ENCODE measurements at regions not wholly inside any gene's neighbourhood (a gene's known extent, or its start where the extent isn't known, plus 50 kb on each side); places are given as distances from the start of the nearest gene placed in this dataset.

- Histone ChIP-seq H3K4me3 (ENCODE audit: low read depth, low read length, poor library complexity, severe bottlenecking) (no peak overlapping the region), H3K27ac (ENCODE audit: low read depth, low read length, poor library complexity, severe bottlenecking) (no peak overlapping the region), H2AFZ (ENCODE audit: low read length) (no peak overlapping the region), H3K79me2 (ENCODE audit: insufficient read depth, low read depth, low read length) (no peaks in the 10 kb centered on the region), H3K9me3 (ENCODE audit: low read length) (no peaks in the 10 kb centered on the region), H3K4me2 (ENCODE audit: low read length) (no peak overlapping the region), H3K9me2 (ENCODE audit: insufficient read depth, low read length) (no peaks in the 10 kb centered on the region), H3K36me3 (ENCODE audit: insufficient read depth, low read length) (no peaks in the 10 kb centered on the region), H3K4me1 (ENCODE audit: insufficient read depth, low read length, poor library complexity, severe bottlenecking) (no peaks in the 10 kb centered on the region), H4K20me1 (ENCODE audit: insufficient read depth, low read length) (no peaks in the 10 kb centered on the region)
- CTCF ChIA-PET (ENCODE audit: unreplicated experiment), result no interaction called here
- intact Hi-C loops (cut with micrococcal nuclease; ENCODE audit: unreplicated experiment), result no loop called here
- POLR2A ChIA-PET, result no interaction called here
- DNase-seq (ENCODE audit: low spot score), result no peak
- no peak for TF ChIP-seq EZH2phosphoT487 (IDR thresholded peaks at IDR 0.05; ENCODE audit: borderline replicate concordance, low read depth, low read length)
- TF ChIP-seq, protein P1, sequence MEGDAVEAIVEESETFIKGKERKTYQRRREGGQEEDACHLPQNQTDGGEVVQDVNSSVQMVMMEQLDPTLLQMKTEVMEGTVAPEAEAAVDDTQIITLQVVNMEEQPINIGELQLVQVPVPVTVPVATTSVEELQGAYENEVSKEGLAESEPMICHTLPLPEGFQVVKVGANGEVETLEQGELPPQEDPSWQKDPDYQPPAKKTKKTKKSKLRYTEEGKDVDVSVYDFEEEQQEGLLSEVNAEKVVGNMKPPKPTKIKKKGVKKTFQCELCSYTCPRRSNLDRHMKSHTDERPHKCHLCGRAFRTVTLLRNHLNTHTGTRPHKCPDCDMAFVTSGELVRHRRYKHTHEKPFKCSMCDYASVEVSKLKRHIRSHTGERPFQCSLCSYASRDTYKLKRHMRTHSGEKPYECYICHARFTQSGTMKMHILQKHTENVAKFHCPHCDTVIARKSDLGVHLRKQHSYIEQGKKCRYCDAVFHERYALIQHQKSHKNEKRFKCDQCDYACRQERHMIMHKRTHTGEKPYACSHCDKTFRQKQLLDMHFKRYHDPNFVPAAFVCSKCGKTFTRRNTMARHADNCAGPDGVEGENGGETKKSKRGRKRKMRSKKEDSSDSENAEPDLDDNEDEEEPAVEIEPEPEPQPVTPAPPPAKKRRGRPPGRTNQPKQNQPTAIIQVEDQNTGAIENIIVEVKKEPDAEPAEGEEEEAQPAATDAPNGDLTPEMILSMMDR (conservative IDR thresholded peaks at IDR 0.05; ENCODE audit: low read length), result no peak
- BruUV-seq (replicated peaks), result no TSS peak
Observed at GRCh38 chr9:14978022-14979000, 68.1 kb upstream of the FREM1 start.

DNA sequence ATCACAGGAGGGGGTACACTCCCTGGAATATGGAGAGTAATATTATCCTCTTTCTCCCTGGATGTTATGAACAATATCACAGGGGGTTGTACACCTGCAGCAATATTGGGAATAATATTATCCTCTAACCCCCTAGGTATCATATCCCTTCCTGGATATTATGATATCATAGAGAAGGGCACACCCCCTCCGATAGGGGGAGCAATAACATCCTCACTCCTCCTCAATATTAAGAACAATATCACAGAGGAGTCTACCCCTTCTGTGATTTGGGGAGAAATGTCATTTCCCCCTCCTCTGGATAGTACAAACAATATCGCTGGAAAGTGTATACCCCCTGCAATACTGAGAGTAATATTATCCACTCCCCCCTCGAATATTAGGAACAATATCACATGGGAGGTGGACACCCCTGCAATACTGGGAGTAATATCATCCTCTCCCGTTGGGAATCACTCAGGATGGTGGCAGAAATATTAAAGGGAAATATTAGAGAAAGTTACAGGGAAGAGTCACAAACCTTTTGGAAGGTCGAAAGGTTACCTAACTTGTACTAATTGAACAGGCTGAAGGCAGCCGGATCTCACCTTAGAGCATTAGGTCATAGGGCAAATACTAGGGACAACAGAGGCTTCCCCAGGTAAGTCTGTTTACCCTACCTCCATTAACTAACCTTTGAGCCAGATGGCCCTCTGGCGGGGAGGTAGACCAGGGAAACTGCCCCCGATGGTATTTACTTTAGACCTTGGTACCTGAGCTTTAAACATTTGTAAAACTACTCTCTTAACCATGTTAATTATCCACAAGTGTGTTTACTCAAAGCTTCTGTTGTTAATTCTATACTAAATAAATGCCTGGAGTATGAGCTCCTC is 57.5 kb upstream of the FREM1 start:
- no peak overlapping the region for H3K27ac ChIP-seq (ENCODE audit: low read depth, low read length, poor library complexity, severe bottlenecking)
- H3K4me2 ChIP-seq (ENCODE audit: low read length), result no peak overlapping the region
- H3K4me3 ChIP-seq (ENCODE audit: low read depth, low read length, poor library complexity, severe bottlenecking), result no peak overlapping the region
- no peaks in the 10 kb centered on the region for H3K79me2 ChIP-seq (ENCODE audit: insufficient read depth, low read depth, low read length)
- no peak overlapping the region for H2AFZ ChIP-seq (ENCODE audit: low read length)
- POLR2A ChIA-PET, result no interaction called here
- no peaks in the 10 kb centered on the region for H3K9me3 ChIP-seq (ENCODE audit: low read length)
- CTCF ChIA-PET (ENCODE audit: unreplicated experiment), result no interaction called here
- intact Hi-C loops (cut with micrococcal nuclease; ENCODE audit: unreplicated experiment), result no loop called here
- no peaks in the 10 kb centered on the region for H3K9me2 ChIP-seq (ENCODE audit: insufficient read depth, low read length)
- no peaks in the 10 kb centered on the region for H3K4me1 ChIP-seq (ENCODE audit: insufficient read depth, low read length, poor library complexity, severe bottlenecking)
- H3K36me3 ChIP-seq (ENCODE audit: insufficient read depth, low read length), result no peaks in the 10 kb centered on the region
- no peak for DNase-seq (ENCODE audit: low spot score)
- BruUV-seq (replicated peaks), result no TSS peak
- H4K20me1 ChIP-seq (ENCODE audit: insufficient read depth, low read length), result no peaks in the 10 kb centered on the region
- TF ChIP-seq, protein P1 (conservative IDR thresholded peaks at IDR 0.05; ENCODE audit: low read length), result no peak
- no peak for TF ChIP-seq EZH2phosphoT487 (IDR thresholded peaks at IDR 0.05; ENCODE audit: borderline replicate concordance, low read depth, low read length)

All from OCI-LY7 (cell line).